ENCODE measurements at regions not wholly inside any gene's neighbourhood (a gene's known extent, or its start where the extent isn't known, plus 50 kb on each side); places are given as distances from the start of the nearest gene placed in this dataset.

- TF ChIP-seq, protein P1, sequence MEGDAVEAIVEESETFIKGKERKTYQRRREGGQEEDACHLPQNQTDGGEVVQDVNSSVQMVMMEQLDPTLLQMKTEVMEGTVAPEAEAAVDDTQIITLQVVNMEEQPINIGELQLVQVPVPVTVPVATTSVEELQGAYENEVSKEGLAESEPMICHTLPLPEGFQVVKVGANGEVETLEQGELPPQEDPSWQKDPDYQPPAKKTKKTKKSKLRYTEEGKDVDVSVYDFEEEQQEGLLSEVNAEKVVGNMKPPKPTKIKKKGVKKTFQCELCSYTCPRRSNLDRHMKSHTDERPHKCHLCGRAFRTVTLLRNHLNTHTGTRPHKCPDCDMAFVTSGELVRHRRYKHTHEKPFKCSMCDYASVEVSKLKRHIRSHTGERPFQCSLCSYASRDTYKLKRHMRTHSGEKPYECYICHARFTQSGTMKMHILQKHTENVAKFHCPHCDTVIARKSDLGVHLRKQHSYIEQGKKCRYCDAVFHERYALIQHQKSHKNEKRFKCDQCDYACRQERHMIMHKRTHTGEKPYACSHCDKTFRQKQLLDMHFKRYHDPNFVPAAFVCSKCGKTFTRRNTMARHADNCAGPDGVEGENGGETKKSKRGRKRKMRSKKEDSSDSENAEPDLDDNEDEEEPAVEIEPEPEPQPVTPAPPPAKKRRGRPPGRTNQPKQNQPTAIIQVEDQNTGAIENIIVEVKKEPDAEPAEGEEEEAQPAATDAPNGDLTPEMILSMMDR (IDR thresholded peaks at IDR 0.05) = no peak
- TF ChIP-seq POLR2A (IDR thresholded peaks at IDR 0.05) = no peak
Measured at GRCh38 chr3:148400754-148401153, 296.9 kb upstream of the AGTR1 start.
